Limb (tissue), 2 donors: ENCODE measurements at regions not wholly inside any gene's neighbourhood (a gene's known extent, or its start where the extent isn't known, plus 50 kb on each side); places are given as distances from the start of the nearest gene placed in this dataset.

Experiments
- DNase-seq, 2 donors: peaks; one replicate each; pipeline ENCODE4 v3.0.0-alpha.2; 2016; ENCODE audit errors: extremely low spot score in 2 of 2

- DNase-seq: no peak
These were observed 147.4 kb upstream of the PUM3 start for GRCh38 chr9:2991292-2991691.

GRCh38 chr9:2987679-2988078 is 143.8 kb upstream of the PUM3 start:
- DNase-seq: no peak

- no peak for DNase-seq
These were observed 141.4 kb upstream of the PUM3 start for GRCh38 chr9:2985343-2985742.

GRCh38 chr9:2984491-2984890 is 140.6 kb upstream of the PUM3 start:
- no peak for DNase-seq

- no peak for DNase-seq
These were observed 136.2 kb upstream of the PUM3 start for GRCh38 chr9:2979957-2980610.

GRCh38 chr9:2972475-2972874 is 128.6 kb upstream of the PUM3 start:
- DNase-seq: no peak

GRCh38 chr9:2970864-2971263 is 127.0 kb upstream of the PUM3 start:
- DNase-seq: no peak

GRCh38 chr9:2967766-2968165 is 123.9 kb upstream of the PUM3 start:
- DNase-seq: no peak

- DNase-seq: peak in 1 of 2 donors; percentile 21
These were observed 122.8 kb upstream of the PUM3 start for GRCh38 chr9:2966565-2967300.

- peak in 1 of 2 donors; percentile 12 for DNase-seq
These were observed 120.6 kb upstream of the PUM3 start for GRCh38 chr9:2964470-2964869.

- no peak for DNase-seq
These were observed 119.4 kb upstream of the PUM3 start for GRCh38 chr9:2963307-2963706.

GRCh38 chr9:2962471-2963172 is 118.7 kb upstream of the PUM3 start:
- DNase-seq: no peak

- no peak for DNase-seq
These were observed 114.3 kb upstream of the PUM3 start for GRCh38 chr9:2958219-2958618.

GRCh38 chr9:2957656-2958200 is 113.8 kb upstream of the PUM3 start:
- no peak for DNase-seq

- peak in 1 of 2 donors; percentile 5 for DNase-seq
These were observed 111.7 kb upstream of the PUM3 start for GRCh38 chr9:2955575-2955974.

- no peak for DNase-seq
These were observed 95.5 kb upstream of the PUM3 start for GRCh38 chr9:2939368-2939767.

- no peak for DNase-seq
These were observed 92.3 kb upstream of the PUM3 start for GRCh38 chr9:2936221-2936620.

GRCh38 chr9:2934883-2935282 is 91.0 kb upstream of the PUM3 start:
- no peak for DNase-seq

GRCh38 chr9:2934241-2934650 is 90.4 kb upstream of the PUM3 start:
- no peak for DNase-seq

- no peak for DNase-seq
These were observed 89.5 kb upstream of the PUM3 start for GRCh38 chr9:2933165-2934095.

- no peak for DNase-seq
These were observed 84.5 kb upstream of the PUM3 start for GRCh38 chr9:2928411-2928810.
